Activated CD4-positive, alpha-beta T cell treated with anti-CD3 and anti-CD28 coated beads, Interleukin-2, amount 50 U/mL, for 4 hours (primary cell): ENCODE measurements at regions not wholly inside any gene's neighbourhood (a gene's known extent, or its start where the extent isn't known, plus 50 kb on each side); places are given as distances from the start of the nearest gene placed in this dataset.

Experiments
- DNase-seq, 2 experiments: peaks; one replicate each; pipeline ENCODE4 v3.0.0-alpha.2; 2020

DNA sequence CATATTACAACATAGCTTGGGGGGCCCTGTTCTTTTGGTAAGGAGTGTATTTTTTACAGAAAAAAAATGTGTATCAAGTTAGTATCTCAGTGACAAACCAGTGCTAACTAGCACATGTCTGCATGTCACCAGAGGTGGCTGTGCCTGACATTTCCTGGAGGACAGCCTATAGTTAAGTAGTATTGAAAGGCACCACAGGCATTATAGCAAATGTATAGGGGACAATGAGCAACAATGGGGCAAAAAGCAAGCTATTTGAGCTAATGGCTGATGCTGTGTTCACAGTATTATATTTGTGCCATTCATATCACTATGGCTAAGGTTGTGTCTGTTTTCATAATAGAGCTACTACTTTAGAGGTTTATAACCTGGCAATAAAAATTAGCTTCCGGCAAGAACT lies 1644.0 kb downstream of the MAT2B start:
- DNase-seq = no peak

DNA sequence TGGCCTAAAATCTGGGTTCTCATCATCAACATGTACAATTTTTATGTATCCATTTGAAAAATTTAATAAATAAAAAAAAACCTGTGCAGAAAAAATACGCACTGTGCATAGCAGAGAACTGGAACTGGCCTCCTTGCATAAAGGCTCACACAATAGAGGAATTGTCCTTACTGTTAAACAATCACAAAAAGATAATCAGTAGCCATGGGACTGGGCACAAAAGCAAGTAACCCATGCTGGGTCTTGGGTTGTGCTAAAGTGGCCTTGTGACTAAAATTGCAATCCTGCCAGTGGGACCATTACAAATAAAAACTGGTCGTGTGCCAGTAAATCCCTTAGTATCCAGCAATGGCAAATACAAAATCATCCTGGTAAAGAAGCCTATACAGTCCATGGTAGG lies 1646.6 kb downstream of the MAT2B start:
- no peak for DNase-seq

DNA sequence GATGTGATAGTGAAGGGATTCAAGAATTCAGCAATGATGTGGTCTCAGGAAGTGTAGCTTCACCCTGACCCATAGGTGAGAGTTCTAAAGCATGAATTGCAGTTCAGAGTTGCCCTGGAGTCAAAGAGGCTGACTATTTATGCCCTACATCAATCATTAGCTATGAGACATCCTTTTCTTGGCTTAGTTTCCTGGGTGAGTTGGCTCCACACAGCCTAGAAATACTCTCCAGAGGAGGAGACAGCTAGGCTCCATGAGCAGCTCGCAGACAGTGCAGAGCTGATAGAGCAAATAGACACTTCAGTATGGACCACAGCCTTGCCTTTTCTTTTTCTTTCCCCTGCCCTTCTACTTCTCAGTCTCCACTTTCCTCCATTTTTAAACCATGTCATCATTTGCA lies 1651.8 kb downstream of the MAT2B start:
- no peak for DNase-seq

DNA sequence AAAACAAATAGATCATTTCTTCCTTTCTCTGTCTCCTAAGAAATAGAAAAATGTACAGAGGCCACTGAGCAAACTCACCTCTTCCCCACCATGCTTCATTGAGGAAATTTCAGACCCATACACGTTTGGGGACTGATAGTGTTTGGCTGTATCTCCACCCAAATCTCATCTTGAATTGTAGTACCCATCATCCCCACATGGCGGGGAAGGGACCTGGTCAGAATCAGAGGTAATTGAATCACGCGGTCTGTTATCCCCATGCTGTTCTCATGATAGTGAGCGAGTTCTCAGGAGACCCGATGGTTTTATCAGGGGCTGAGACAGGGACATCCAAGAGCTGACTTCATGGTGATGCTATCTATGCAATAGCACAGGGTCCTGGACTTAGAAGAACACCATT lies 1655.8 kb downstream of the MAT2B start:
- no peak for DNase-seq

DNA sequence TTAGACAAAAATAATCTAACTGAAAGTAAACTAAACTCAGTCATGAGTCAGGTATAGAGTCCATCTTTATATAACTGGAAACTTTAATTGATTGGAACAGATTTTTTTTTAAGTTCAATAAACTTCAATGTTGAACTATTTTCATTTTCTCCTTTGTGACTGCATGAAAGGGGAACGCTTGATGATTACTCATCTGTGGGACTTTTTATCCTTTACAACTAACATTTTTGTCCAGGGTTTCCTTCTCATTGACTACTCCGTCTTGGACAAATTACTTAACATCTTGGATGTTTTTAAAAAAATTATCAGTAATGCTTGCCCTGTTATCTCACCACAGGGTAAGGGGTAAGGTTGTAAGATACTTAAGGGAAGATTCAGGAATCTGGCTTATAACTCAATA lies 1658.4 kb downstream of the MAT2B start:
- no peak for DNase-seq

DNA sequence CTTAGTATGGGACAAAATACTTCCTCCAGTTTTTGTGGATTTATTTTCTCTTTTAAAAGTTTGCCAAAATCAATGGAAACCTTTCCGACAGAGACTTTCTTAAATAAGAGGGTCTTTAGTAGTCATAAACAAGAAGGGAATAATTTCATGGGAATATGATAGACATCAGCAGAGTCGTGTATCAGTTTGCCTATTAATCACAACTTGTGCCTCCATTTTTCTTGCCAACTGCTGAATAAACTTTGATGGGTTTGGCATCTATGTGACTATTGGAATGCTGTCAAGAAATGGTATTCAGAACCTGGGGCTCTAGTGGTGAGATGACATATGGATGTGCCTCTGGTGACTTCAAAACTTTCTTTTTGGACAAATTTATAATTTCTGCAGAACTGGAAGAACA lies 1668.2 kb downstream of the MAT2B start:
- DNase-seq = no peak

DNA sequence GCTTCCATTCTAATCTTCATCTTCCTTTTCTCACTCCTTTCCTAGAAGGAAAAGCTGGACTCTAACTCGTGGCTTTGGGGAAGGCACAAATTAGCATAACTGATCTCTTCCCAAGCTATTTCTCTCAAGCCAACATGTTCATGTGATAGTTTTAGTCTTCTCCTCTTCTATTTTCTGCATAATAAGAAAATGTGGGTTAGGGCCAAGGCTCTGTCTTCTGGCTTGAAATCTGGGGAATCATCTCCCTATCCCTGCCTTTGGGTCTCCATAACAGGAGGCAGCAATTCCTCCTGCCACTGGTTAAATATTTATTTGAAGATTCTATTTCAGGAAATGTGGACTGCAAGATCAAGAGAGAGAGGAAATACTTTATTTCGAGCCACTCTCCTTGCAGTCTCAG lies 1669.6 kb downstream of the MAT2B start:
- no peak for DNase-seq

DNA sequence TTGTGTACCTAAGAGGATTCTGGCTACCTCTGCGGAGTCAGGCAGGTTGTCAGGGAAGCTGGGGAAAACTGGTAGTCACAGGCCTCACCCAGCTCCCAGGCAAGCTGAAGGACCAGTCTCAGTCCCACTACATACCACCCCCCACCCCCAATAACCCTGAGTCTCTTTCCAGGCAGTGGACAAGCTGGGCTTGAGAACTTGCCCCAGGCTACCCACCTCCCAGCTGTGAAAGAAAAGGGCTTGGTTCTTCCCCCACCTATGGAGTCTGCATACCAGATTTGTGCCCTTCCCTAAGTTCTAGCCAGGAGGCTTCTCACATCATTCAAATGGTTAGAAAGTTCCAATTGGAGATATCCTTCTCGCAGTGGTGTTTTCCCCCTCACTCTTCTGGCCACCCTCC lies 1678.8 kb downstream of the MAT2B start:
- DNase-seq = no peak

DNA sequence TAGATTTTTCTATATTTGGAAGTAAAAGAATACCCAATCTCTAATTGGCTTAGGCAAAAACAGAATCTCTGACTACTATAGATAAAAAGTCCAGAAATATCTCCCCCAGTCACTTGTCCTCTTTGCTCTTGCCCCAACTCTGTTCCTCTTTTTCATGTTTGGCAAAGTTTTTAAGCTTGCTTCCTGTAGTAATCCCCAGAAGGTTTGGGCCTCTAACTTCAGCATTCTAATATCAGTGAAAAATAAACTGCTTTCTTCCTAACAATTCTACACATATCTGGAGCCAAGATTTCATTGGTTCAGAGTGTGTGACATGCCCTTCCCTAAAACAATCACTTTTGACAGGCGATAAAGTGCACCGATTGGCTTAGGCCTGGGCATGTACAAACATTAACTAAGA lies 1680.3 kb downstream of the MAT2B start:
- DNase-seq = no peak

DNA sequence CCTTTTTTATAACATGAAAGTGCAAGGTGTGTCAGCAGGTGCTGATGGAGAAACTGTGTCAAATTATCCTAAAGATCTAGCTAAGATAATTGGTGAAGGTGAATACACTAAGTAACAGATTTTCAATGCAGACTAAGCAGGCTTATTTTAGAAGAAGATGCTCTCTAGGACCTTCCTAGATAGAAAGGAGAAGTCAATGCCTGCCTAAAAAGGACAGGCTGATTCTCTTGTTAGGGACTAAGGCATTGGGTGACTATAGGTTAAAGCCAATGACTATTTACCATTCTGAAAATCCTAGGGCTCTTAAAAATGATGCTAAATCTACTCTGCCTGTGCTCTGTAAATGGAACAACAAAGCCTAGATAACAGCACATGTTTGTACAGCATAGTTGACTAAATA lies 1682.4 kb downstream of the MAT2B start:
- no peak for DNase-seq

DNA sequence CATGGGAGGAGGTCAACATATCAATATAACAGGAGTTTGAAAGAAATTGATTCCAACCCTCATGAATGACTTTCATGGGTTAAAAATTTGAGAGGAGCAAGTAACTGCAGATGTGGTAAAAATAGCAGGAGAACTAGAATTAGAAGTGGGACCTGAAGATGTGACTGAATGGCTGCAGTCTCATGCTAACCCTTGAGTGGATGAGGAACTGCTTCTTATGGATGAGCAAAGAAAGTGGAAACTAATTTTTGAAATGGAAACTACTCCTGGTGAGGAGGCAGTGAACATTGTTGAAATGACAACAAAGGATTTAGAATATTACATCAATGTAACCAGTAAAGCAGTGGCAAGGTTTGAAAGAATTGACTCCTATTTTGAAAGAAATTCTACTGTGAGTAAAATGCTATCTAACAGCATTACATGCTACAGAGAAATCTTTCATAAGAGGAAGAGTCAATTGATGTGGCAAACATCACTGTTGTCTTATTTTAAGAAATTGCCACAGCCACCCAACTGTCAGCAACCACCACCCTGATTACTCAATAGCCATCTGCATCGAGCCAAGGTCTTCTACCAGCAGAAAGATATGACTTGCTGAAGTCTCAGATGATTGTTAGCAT lies 1683.2 kb downstream of the MAT2B start:
- no peak for DNase-seq

DNA sequence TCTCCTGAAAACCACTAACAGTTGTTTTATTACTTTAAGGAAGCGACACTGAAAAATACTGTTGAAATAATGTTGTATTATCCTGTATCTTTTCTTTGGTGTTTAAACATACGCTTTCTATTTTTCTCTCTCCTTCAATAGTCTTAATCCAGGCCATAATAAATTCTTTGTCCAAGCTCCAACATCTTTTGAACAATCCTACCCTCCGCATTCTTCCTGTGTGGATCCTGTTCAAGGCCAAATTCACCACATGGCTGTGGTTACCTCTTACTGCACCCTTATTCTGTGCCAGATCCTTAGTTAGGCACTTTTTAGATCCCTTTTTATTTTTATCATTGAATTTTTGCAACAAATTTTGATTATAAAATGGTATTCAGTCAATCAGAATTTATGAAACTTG lies 1691.5 kb downstream of the MAT2B start:
- no peak for DNase-seq

DNA sequence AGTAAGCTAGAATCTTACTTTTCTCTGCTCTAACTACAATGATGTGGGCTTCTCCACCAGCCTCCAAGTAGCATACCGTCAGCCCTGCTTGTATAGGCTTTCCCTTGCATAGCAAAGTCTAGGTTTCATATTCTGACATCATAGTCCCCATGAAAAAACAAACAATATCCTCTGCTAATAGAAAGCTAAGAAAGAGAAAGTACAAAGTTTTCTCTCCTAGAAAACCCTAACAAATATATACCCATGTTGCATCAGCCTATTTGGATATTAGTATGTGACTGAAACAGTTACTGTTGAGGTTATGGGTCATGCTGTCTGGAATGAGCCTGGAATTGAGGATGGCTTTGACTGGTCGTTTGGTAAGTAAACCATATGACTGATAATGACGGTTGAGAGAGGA lies 1696.0 kb downstream of the MAT2B start:
- DNase-seq = no peak

DNA sequence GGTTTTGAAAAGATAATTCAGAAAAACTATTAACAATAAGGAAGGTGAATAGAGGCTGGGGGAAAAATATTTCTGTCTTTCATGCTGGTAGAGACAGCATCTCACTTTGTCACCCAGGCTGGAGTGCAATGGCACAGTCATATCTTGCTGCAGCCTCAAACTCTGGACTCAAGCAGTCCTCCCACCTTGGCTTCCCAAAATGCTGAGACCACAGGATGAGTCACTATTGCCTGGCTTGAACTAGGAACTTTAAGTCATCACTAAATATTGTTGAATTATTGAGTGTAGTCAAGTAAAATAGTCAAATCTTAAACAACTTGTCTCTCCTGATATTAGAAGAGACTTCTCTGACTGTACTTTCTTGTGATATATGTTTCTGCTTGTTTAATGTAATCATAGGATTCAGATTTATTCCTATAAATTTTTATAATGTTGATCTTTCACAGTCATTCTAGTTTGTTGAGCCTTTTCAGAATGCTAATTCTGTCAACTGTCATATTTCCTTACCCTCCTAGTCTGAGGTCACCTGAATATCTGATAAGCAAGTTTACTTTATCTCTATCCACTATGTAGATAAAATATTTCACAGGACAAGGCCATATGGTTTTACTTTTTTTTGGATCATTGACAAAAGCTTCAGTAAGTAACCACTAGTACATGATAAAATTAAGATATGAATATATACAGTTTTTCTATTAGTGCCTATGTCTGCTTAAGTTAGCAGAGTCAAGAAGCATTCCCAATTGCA lies 1696.5 kb downstream of the MAT2B start:
- no peak for DNase-seq

DNA sequence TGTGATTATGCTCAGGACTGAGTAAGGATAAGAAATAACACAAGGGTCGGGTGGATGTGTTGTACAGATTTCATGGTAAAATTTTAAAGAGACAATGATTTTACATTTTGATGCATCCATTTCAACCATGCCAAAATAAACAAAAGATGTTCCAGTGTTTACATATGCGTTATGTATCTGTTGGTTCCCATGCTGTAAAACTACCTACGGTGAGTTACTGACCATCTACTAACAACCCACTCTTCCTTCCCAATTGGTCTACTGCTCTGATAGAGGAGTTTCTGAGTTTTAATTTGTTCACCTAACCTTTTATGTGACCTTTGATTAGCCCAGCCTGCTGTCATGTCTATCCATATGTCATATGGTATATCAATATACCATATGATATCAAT lies 1697.1 kb downstream of the MAT2B start:
- no peak for DNase-seq

DNA sequence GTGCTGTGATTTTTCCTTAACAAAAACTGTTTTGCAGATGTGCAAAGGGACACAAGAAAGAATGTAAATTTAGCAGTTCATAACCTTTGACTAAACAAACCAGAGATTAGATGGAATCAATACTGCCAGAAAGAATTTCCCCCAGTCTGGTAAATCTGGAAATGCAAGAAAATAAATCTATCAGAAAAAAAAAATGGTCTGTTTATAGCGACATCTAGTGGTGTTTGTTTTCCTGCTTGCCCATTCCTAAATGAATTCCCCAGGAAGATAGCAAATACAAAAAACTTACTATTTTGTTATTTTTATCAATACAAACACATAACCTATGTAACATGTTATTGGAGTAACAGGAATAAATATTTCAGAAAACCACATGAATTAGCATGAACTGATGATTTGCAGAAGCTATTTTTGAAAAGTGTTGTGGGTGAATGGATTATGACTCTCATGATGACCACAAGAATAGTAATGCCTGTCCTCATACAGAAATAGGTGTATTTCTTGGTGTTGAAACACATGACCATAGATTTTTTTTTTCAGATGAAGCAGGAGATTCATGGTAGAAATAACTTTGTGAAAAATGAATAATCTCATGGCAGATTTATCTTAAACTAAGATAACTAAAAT lies 1703.8 kb downstream of the MAT2B start:
- DNase-seq = no peak

DNA sequence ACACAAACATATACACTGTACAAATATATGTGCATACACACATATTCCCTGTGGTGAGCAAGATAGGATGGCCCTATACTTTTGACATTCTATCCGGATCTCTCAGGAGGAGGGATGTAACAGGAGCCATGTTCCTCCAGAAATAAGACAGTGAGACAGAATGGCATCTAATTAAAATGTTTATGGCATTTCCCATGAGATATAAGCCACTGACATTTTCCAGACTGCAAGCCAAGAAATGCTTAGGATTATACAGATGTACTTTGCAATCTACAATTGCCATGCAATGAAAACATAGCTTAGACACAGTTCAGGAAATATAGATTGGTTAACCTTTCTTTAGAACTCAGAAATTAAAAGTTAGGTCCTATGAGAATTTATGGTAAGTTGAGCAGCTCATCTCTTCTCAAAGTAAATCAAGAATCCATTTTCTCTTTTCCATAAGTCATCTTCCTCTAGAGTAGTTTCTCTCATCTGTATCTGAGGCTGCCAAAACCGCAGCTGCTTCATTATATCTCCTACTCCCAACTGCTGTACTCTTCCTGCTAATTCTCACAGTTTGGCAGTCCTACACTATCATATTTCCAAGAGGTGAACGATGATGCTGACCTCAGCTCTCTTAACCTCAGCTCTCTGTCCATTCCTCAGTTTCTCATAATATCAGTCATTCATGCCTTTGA lies 1719.1 kb downstream of the MAT2B start:
- no peak for DNase-seq

DNA sequence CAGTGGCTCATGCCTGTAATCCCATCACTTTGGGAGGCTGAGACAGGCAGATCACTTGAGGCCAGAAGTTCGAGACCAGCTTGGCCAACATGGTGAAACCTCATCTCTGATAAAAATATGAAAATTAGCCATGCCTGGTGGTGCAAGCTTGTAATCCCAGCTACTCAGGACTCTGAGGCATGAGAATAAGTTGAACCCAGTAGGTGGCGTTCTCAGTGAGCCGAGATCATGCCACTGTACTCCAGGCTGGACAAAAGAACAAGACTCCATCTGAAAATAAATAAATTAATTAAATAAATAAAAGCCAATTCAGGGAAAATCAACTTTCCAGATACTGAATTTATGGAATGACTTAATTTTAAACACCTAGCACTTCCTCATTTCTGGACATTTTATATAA lies 1722.1 kb downstream of the MAT2B start:
- DNase-seq = no peak

DNA sequence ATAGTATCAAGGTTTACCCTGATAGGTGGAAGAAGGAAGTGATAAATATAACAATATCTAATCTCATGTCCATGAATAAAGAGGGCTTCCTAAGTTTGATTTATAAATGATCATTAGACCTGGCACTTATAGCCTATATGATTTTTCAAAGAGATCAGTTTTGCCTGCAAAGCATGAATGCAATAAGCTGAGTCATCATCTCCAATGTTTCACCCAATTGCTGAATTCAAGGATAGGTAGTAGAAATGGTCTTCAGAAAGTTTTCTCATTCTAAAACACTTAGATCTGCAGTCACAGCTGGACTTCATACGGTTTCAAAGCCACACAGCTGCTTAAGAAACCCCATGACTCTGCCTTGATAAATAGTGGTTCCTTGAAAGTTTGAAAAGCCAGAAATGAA lies 1722.8 kb downstream of the MAT2B start:
- DNase-seq = no peak

DNA sequence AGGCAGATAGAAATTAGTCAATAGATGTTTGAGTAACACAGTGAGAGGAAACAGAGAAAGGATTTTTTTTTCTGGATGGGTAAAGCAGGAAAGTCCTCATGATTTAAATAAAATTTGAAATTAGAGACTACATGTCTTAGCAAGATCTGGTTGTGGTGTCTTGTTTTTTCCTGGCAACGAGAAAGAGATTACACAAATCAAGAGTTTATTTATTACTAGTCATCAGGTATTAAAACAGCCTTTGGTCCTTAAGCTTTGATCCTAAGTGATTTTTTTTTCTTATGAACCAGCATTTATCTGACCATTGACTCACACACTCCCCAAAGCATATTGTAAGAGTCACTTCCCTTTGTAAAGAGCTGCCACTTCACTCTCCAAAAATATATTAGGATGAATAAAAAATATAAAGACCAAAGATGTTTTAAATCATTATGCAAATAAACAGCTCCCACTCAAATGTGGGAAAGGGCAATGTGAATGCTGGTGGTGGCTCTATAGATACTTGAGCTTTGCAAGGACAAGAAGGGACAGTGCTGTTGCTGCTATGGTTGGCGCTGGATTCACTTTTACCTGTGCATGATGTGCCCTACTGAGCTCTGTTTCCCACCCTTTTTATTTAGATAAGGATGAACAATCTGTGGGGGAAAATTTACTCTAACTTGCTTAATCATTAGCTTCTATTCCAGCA lies 1726.5 kb downstream of the MAT2B start:
- DNase-seq = no peak

DNA sequence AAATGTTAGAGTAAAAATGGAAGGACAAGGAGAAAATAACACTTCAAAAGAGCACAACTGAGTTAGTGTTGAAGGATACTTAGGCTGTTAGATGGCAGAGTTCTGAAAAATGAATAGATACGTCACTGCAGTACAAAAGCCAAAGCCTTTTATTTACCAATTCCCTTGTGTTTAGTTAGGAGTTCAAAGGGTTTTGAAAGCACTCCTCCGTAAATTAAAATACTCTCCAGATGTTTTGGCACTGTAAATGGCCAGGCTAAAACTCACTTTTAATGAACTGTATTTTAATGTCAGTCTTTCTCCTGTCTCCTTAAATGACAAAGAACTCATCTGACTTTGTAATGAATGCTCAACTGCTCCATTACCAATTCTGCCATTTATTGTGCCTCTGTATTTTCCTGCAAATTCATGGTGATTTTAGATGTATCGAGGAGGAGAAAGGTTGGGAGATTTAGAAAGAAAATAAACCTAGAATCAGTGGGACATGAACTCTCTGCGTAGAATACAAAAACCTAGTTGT lies 1727.2 kb downstream of the MAT2B start:
- no peak for DNase-seq

DNA sequence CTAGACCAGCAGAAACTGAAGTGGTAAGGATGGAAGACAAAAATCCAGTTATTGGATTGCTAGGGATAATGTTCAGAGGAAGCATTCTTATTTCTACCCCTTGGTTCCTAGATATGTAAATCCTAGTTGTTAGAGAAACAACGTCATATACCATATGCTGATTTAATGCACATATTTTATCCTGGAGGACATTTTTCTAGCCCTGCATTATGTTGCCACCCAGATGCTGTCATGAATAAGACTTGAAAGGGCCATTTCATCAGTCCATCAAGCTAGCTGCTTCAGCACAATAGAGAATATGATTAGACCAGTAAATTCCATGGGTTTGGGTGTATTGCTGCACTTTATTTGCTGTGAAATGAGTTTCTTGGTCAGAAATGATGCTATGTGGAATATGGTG lies 1736.4 kb downstream of the MAT2B start:
- no peak for DNase-seq

DNA sequence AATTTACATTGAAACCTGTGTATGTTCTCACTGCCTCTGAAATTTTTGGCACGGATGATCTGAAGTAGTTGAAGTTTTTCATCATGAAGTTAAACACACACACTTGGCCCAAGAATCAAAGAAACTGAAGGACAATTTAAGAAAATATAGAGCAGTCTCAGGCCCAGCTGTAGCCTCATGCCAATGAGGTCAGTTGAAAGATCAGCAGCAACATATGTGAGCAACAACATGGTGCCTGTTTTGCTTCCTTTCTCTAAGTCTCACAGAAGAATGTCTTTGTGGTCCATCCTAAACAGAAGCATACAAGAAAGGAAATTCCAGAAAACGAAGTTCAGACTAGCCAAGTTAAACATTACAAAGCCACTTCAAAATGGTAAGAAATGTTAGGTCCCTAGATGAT lies 1737.2 kb downstream of the MAT2B start:
- no peak for DNase-seq
